ENCODE measurements at regions not wholly inside any gene's neighbourhood (a gene's known extent, or its start where the extent isn't known, plus 50 kb on each side); places are given as distances from the start of the nearest gene placed in this dataset.

GRCh38 chr16:5837007-5837670 is 739.5 kb upstream of the EEF2KMT start:
- H3K9ac ChIP-seq (ENCODE audit: insufficient read depth in 1 of 2, low read length in 2 of 2): no peak overlapping the region
- WGBS, 2 donors: 77 to 86% methylated on average over 8 of the region's 8 CpGs
- peaks cover 0 to 7% (median 0%) of the 10 kb centered on the region in 4 donors for H3K9me3 ChIP-seq (ENCODE audit: control insufficient read depth in 4 of 4, insufficient read depth in 3 of 4, low read length in 3 of 4)
- H3K27ac ChIP-seq (ENCODE audit: low read depth in 1 of 2, low read length in 1 of 2): no peak overlapping the region
- no peak overlapping the region for H3K4me3 ChIP-seq
- no peak for TF ChIP-seq CTCF (IDR thresholded peaks at IDR 0.05; ENCODE audit: control extremely low read depth, extremely low read depth)
- ATAC-seq (ENCODE audit: insufficient read depth, low FRiP score) (no peak), DNase-seq (no peak)
- no peaks in the 10 kb centered on the region for H3K4me1 ChIP-seq (ENCODE audit: control insufficient read depth in 5 of 5, insufficient read depth in 5 of 5, low read length in 5 of 5)
- peaks cover 0 to 4% (median 0%) of the 10 kb centered on the region in 3 donors for H3K27me3 ChIP-seq (ENCODE audit: control insufficient read depth in 3 of 3, insufficient read depth in 3 of 3, low read length in 2 of 3)
- no peaks in the 10 kb centered on the region for H3K36me3 ChIP-seq (ENCODE audit: control insufficient read depth in 4 of 4, insufficient read depth in 4 of 4, low read length in 4 of 4)

- H3K4me3 ChIP-seq: no peak overlapping the region
- WGBS, 2 donors: 73 to 86% methylated on average over 8 of the region's 8 CpGs
- peaks cover 0 to 7% (median 0%) of the 10 kb centered on the region in 4 donors for H3K9me3 ChIP-seq (ENCODE audit: control insufficient read depth in 4 of 4, insufficient read depth in 3 of 4, low read length in 3 of 4)
- ATAC-seq (ENCODE audit: insufficient read depth, low FRiP score): no peak
- TF ChIP-seq CTCF (IDR thresholded peaks at IDR 0.05; ENCODE audit: control extremely low read depth, extremely low read depth): no peak
- H3K27me3 ChIP-seq (ENCODE audit: control insufficient read depth in 3 of 3, insufficient read depth in 3 of 3, low read length in 2 of 3): peaks cover 0 to 4% (median 0%) of the 10 kb centered on the region in 3 donors
- no peak for DNase-seq
- H3K27ac ChIP-seq (ENCODE audit: low read depth in 1 of 2, low read length in 1 of 2): no peak overlapping the region
- no peak overlapping the region for H3K9ac ChIP-seq (ENCODE audit: insufficient read depth in 1 of 2, low read length in 2 of 2)
- H3K36me3 ChIP-seq (ENCODE audit: control insufficient read depth in 4 of 4, insufficient read depth in 4 of 4, low read length in 4 of 4): no peaks in the 10 kb centered on the region
- no peaks in the 10 kb centered on the region for H3K4me1 ChIP-seq (ENCODE audit: control insufficient read depth in 5 of 5, insufficient read depth in 5 of 5, low read length in 5 of 5)
Observed at GRCh38 chr16:5835876-5836275, 738.3 kb upstream of the EEF2KMT start.

GRCh38 chr16:5826332-5826731 is 728.7 kb upstream of the EEF2KMT start:
- WGBS, 2 donors: 71 to 77% methylated on average over 1 of the region's 1 CpG
- ATAC-seq (ENCODE audit: insufficient read depth, low FRiP score): no peak
- no peaks in the 10 kb centered on the region for H3K36me3 ChIP-seq (ENCODE audit: control insufficient read depth in 4 of 4, insufficient read depth in 4 of 4, low read length in 4 of 4)

More at GRCh38 chr16:5826332-5826731, 728.7 kb upstream of the EEF2KMT start:
- Histone ChIP-seq H3K9me3 (ENCODE audit: control insufficient read depth in 4 of 4, insufficient read depth in 3 of 4, low read length in 3 of 4) (peaks cover 0 to under 1% (median 0%) of the 10 kb centered on the region in 4 donors), H3K27ac (ENCODE audit: low read depth in 1 of 2, low read length in 1 of 2) (no peak overlapping the region), H3K9ac (ENCODE audit: insufficient read depth in 1 of 2, low read length in 2 of 2) (no peak overlapping the region), H3K4me3 (no peak overlapping the region), H3K27me3 (ENCODE audit: control insufficient read depth in 3 of 3, insufficient read depth in 3 of 3, low read length in 2 of 3) (no peaks in the 10 kb centered on the region), H3K4me1 (ENCODE audit: control insufficient read depth in 5 of 5, insufficient read depth in 5 of 5, low read length in 5 of 5) (no peaks in the 10 kb centered on the region)
- DNase-seq: no peak
- no peak for TF ChIP-seq CTCF (IDR thresholded peaks at IDR 0.05; ENCODE audit: control extremely low read depth, extremely low read depth)

All from lung (tissue), 11 donors.